ENCODE measurements at regions not wholly inside any gene's neighbourhood (a gene's known extent, or its start where the extent isn't known, plus 50 kb on each side); places are given as distances from the start of the nearest gene placed in this dataset.

- TF ChIP-seq CTCF (IDR thresholded peaks at IDR 0.05): no peak
- TF ChIP-seq POLR2AphosphoS5 (IDR thresholded peaks at IDR 0.05; ENCODE audit: insufficient read depth in 1 of 2, low read depth in 1 of 2): no peak
- no peak for TF ChIP-seq POLR2A (IDR thresholded peaks at IDR 0.05)
Observed at GRCh38 chr3:188975600-188976314, 196.0 kb upstream of the TPRG1 start.

Data from vagina (tissue), 2 donors.